HUDEP-2 (cell line): ENCODE measurements at regions not wholly inside any gene's neighbourhood (a gene's known extent, or its start where the extent isn't known, plus 50 kb on each side); places are given as distances from the start of the nearest gene placed in this dataset.

Source experiments
- DNase-seq, 76 experiments: peaks; one replicate each; lab custom pipeline; 2025; ENCODE audit not compliant: unreplicated experiment in 76 of 76; lab: John Stamatoyannopoulos, UW

- DNase-seq: no peak
Measured at GRCh38 chr14:71686677-71687076, 245.6 kb upstream of the RGS6 start.

- DNase-seq: no peak
Measured at GRCh38 chr14:71687166-71687831, 244.9 kb upstream of the RGS6 start.

DNA sequence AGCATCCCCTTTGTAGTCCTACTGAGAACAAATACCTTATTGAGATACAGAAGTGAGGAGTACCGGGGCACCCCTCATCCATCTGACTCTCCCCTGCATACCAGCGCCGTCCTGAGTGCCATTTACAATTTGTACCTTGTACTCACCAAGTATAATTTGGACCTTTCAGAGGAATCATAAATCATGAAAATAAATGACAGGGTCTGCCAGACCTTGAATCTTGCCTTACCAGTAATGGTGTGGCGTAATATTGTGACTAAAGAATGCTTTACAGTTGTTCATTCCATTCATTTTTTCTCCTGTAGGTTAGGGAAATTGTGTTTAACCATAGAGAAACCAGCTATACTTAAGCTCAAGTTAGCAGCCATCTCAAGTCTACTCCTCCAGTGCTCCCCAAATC, 243.7 kb upstream of the RGS6 start:
- no peak for DNase-seq

- DNase-seq: no peak
Measured at GRCh38 chr14:71690478-71690877, 241.8 kb upstream of the RGS6 start.

GRCh38 chr14:71692496-71692895, 239.7 kb upstream of the RGS6 start:
- DNase-seq: no peak

DNA sequence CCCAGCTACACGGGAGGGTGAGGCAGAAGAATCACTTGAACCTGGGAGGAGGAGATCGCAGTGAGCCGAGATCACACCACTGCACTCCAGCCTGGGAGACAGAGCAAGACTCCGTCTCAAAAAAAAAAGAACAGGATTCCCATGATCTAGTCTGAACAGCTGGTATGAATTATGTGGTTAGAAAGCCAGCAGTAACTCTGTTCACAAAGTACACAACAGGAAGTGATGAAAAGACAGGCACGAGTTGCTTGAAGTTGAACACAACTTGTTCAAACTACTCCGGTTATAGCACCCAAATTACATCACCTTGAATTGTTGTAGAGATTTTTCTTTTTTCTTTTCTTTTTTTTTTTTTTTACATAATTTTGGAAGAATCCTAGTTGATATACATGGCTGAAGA, 238.8 kb upstream of the RGS6 start:
- no peak for DNase-seq

DNA sequence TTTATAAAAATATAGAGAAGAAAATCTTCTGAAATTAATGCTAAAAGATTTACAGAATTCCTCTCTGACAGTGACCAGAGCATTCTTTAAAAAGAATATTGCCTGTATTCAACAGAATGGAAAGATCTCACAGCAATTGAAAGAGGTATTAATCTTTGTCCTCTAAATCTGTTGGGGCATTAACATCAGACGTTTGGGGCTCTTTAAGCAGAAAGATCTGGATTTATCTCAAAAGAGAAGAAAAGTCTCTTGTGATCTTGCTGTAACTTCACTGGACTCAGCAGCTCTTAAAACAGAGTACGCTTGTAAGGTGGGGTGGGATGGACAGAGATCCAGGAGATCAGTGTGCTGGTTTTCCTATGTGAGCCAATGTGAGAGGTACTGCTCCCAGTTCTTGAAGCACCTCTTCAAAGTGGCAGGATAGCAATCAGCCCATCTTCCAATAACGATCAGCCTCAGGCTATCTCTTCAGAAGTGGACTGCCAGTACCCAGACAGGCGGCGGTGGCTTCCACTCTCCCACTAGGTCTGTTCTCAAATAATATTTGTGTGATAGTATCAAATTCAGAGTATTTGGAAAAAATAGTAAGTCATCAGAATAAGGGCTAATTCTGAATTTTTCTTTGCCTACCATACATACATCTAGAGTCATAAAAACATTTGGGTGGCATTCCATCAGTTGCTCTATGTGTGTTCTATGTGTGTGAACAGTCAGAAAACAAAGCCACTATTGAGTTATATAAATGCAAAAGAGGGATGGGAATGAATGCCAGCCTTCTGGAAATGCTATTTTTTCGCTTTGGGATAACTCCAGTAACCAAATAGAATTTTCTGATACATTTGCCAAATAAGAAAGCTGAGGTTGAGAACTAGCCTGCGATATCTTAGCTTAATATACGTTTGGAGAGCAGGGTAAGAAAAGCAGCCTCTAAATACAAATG, 237.4 kb upstream of the RGS6 start:
- DNase-seq: no peak

- DNase-seq: no peak
Measured at GRCh38 chr14:71695611-71696350, 236.4 kb upstream of the RGS6 start.

GRCh38 chr14:71698027-71698426, 234.2 kb upstream of the RGS6 start:
- DNase-seq: no peak

DNA sequence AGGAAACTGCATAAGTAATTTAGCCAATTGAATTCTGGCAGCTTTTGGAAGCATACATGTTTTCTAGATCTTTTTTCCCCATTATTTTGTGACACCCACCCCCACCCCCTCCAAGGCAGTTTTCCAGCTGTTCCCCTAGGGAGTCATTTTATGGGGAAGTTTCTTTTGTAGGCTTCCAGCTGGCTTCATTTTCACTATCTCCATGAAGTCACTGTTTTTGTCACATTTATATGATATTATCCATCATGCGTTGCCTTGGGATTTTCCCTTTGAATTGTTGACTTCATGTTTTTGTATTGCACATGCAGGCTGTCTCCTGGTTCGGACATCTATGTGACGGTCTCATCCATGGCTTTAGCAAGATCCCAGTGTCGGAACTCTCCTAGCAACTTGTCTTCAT, 233.6 kb upstream of the RGS6 start:
- no peak for DNase-seq

GRCh38 chr14:71701990-71702389, 230.2 kb upstream of the RGS6 start:
- no peak for DNase-seq

- no peak for DNase-seq
Measured at GRCh38 chr14:71702786-71703185, 229.4 kb upstream of the RGS6 start.

GRCh38 chr14:71703477-71703876, 228.8 kb upstream of the RGS6 start:
- no peak for DNase-seq

- DNase-seq: no peak
Measured at GRCh38 chr14:71704210-71704609, 228.0 kb upstream of the RGS6 start.

- no peak for DNase-seq
Measured at GRCh38 chr14:71705460-71705859, 226.8 kb upstream of the RGS6 start.

GRCh38 chr14:71709076-71709475, 223.2 kb upstream of the RGS6 start:
- no peak for DNase-seq

GRCh38 chr14:71709987-71710386, 222.2 kb upstream of the RGS6 start:
- DNase-seq: no peak

- DNase-seq: no peak
Measured at GRCh38 chr14:71711125-71711524, 221.1 kb upstream of the RGS6 start.

DNA sequence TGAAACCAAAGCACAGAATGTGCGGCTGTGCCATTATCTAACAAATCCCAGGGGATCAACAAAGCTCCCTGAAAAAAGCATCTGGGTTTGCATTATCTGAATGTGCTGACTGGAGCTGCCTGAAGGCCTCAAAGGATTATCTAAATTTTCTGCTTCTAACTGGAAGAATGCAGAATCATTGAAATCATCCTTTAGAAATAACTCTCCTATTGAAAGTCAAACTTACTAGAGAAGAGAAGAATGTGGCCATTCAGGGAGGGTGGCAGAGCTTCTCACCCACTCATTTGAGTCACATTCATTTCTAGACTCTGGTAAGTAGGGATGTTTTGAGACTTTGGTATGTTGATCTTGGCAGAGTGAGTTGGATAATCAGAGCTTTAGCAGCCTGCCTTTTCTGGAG, 220.6 kb upstream of the RGS6 start:
- DNase-seq: no peak

GRCh38 chr14:71712478-71712877, 219.8 kb upstream of the RGS6 start:
- DNase-seq: no peak

DNA sequence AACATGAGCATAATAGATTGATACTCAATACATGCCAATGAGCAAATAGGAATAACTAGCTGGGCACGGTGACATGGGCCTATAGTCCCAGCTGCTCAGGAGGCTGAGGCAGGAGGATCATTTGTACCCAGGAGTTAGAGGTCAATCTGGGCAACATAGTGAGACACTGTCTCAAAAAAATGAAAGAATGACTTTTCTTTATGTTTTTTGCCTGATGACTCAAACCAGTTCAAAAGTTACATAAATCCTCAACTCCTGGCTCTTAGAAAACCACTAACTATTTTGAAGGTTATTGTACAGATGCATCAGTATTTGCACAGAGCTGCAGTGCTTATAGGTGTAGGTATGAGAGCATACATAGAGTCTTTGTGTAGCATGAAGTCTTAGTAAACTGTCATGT, 219.2 kb upstream of the RGS6 start:
- DNase-seq: no peak
